ENCODE measurements at regions not wholly inside any gene's neighbourhood (a gene's known extent, or its start where the extent isn't known, plus 50 kb on each side); places are given as distances from the start of the nearest gene placed in this dataset.

DNA sequence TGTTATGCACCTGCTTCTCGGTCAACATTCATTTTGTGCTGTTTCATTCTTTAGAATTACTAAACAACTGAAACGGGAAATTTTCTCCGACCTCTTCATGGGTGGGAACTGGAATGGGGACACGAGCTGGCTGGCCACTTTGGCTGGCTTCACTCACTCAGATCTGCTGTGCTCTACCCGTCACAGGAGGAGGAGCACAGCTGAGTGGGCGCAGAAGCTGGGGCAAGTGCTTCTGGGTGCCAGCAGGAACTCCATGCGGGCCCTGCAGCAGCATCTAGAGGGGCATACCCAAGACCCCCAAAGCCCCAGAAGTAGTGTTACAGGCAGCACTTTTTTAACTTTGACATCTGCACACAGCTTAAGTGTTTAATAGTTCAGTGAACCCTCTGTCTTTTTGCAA, 109.6 kb downstream of the TMEM144 start:
- H3K27ac ChIP-seq (ENCODE audit: low read depth, low read length): no peak overlapping the region
- intact Hi-C loops (cut with micrococcal nuclease): no loop called here

DNA sequence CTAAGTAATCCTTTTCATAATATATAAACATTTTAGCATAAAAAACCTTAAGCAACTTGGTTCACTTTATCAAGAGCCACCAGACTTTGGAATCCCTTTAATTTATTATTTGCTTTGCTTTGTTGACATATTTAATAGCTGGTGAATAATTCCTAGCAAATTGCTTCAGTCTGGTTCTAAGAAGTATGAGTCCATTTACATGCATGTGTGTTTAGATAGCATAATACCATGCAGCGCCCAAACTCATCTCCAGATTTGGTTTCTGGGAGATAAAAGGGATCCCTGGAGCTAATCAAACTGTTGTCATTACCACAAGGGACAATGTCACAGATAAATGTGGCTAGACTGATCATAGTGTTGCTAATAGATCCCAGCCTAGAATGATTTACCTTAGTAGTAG, 111.8 kb downstream of the TMEM144 start:
- RAD21 ChIA-PET (ENCODE audit: low non-redundant PET in 1 of 2, low total read pairs in 2 of 2, uncharacterized antibody in 2 of 2, unreplicated experiment in 2 of 2): no interaction called here
- CTCF ChIA-PET: no interaction called here

More for the DNA sequence above, 109.6 kb downstream of the TMEM144 start:
- ChIA-PET POLR2A (no interaction called here), RAD21 (ENCODE audit: low non-redundant PET in 1 of 2, low total read pairs in 2 of 2, uncharacterized antibody in 2 of 2, unreplicated experiment in 2 of 2) (no interaction called here), CTCF (no interaction called here)
- no peaks in the 10 kb centered on the region for H3K79me2 ChIP-seq (ENCODE audit: insufficient read depth, low read length)
- no peak overlapping the region for H3K4me3 ChIP-seq (replicated peaks in 1 of 2; ENCODE audit: low read depth in 1 of 2, low read length in 2 of 2)
- H4K20me1 ChIP-seq (ENCODE audit: insufficient read depth): no peaks in the 10 kb centered on the region
- no peak for DNase-seq (ENCODE audit: low read depth, low spot score)
- ATAC-seq: no peak
- no peaks in the 10 kb centered on the region for H3K36me3 ChIP-seq (ENCODE audit: control insufficient read depth in 1 of 2, insufficient read depth in 2 of 2, low read length in 2 of 2)
- BruUV-seq (replicated peaks): no TSS peak
- H3K9me2 ChIP-seq (ENCODE audit: insufficient read depth): no peaks in the 10 kb centered on the region
- TF ChIP-seq TCF7L2 (IDR thresholded peaks at IDR 0.05; ENCODE audit: borderline replicate concordance, extremely low read depth, insufficient read depth, insufficient read length): no peak
- H2AFZ ChIP-seq (ENCODE audit: low read depth, low read length, poor library complexity, severe bottlenecking): no peak overlapping the region
- H3K9ac ChIP-seq (ENCODE audit: low read length): no peak overlapping the region
- no peaks in the 10 kb centered on the region for H3K4me1 ChIP-seq (ENCODE audit: control insufficient read depth in 1 of 2, insufficient read depth in 2 of 2, low read length in 2 of 2)
- H3K9me3 ChIP-seq (ENCODE audit: control insufficient read depth in 1 of 2, insufficient read depth in 1 of 2, low read depth in 1 of 2, low read length in 2 of 2): no peaks in the 10 kb centered on the region
- no peak overlapping the region for H3K4me2 ChIP-seq (ENCODE audit: low read length)
- no peaks in the 10 kb centered on the region for H3K27me3 ChIP-seq (ENCODE audit: insufficient read depth, low read length)

More for the DNA sequence above, 111.8 kb downstream of the TMEM144 start:
- ATAC-seq (no peak), DNase-seq (ENCODE audit: low read depth, low spot score) (no peak)
- TF ChIP-seq TCF7L2 (IDR thresholded peaks at IDR 0.05; ENCODE audit: borderline replicate concordance, extremely low read depth, insufficient read depth, insufficient read length): no peak
- TF ChIP-seq, protein P1, sequence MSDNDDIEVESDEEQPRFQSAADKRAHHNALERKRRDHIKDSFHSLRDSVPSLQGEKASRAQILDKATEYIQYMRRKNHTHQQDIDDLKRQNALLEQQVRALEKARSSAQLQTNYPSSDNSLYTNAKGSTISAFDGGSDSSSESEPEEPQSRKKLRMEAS (IDR thresholded peaks at IDR 0.05): no peak
- TF ChIP-seq, protein P2, sequence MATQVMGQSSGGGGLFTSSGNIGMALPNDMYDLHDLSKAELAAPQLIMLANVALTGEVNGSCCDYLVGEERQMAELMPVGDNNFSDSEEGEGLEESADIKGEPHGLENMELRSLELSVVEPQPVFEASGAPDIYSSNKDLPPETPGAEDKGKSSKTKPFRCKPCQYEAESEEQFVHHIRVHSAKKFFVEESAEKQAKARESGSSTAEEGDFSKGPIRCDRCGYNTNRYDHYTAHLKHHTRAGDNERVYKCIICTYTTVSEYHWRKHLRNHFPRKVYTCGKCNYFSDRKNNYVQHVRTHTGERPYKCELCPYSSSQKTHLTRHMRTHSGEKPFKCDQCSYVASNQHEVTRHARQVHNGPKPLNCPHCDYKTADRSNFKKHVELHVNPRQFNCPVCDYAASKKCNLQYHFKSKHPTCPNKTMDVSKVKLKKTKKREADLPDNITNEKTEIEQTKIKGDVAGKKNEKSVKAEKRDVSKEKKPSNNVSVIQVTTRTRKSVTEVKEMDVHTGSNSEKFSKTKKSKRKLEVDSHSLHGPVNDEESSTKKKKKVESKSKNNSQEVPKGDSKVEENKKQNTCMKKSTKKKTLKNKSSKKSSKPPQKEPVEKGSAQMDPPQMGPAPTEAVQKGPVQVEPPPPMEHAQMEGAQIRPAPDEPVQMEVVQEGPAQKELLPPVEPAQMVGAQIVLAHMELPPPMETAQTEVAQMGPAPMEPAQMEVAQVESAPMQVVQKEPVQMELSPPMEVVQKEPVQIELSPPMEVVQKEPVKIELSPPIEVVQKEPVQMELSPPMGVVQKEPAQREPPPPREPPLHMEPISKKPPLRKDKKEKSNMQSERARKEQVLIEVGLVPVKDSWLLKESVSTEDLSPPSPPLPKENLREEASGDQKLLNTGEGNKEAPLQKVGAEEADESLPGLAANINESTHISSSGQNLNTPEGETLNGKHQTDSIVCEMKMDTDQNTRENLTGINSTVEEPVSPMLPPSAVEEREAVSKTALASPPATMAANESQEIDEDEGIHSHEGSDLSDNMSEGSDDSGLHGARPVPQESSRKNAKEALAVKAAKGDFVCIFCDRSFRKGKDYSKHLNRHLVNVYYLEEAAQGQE (IDR thresholded peaks at IDR 0.05; ENCODE audit: low read depth): no peak
- no peak for TF ChIP-seq POLR2AphosphoS5 (IDR thresholded peaks at IDR 0.05; ENCODE audit: low read depth, low read length)
- no peak for TF ChIP-seq ZFX (IDR thresholded peaks at IDR 0.05)
- TF ChIP-seq CBX3 (IDR thresholded peaks at IDR 0.05; ENCODE audit: low read depth): no peak
- TF ChIP-seq ELF1 (IDR thresholded peaks at IDR 0.05; ENCODE audit: borderline replicate concordance, low read depth): no peak
- no peak for TF ChIP-seq FOSL1 (IDR thresholded peaks at IDR 0.05; ENCODE audit: low read depth)
- no peak for TF ChIP-seq SRF (IDR thresholded peaks at IDR 0.05; ENCODE audit: low read depth)
- no peak for TF ChIP-seq CEBPB (IDR thresholded peaks at IDR 0.05; ENCODE audit: low read depth)
- TF ChIP-seq EGR1 (IDR thresholded peaks at IDR 0.05; ENCODE audit: low read depth): no peak
- TF ChIP-seq RAD21 (IDR thresholded peaks at IDR 0.05; ENCODE audit: low read depth): no peak
- no peak for TF ChIP-seq SP1 (IDR thresholded peaks at IDR 0.05; ENCODE audit: low read depth)
- no peak for TF ChIP-seq ZNF274 (IDR thresholded peaks at IDR 0.05; ENCODE audit: low read depth, low read length)
- no peak for TF ChIP-seq EZH2 (IDR thresholded peaks at IDR 0.05)
- TF ChIP-seq, protein P3, sequence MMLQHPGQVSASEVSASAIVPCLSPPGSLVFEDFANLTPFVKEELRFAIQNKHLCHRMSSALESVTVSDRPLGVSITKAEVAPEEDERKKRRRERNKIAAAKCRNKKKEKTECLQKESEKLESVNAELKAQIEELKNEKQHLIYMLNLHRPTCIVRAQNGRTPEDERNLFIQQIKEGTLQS (IDR thresholded peaks at IDR 0.05): no peak
- H3K9me3 ChIP-seq (ENCODE audit: control insufficient read depth in 1 of 2, insufficient read depth in 1 of 2, low read depth in 1 of 2, low read length in 2 of 2): no peaks in the 10 kb centered on the region
- no peak overlapping the region for H3K4me2 ChIP-seq (ENCODE audit: low read length)
- H3K9ac ChIP-seq (ENCODE audit: low read length): no peak overlapping the region
- no TSS peak for BruUV-seq (replicated peaks)
- H4K20me1 ChIP-seq (ENCODE audit: insufficient read depth): no peaks in the 10 kb centered on the region
- H3K36me3 ChIP-seq (ENCODE audit: control insufficient read depth in 1 of 2, insufficient read depth in 2 of 2, low read length in 2 of 2): no peaks in the 10 kb centered on the region
- H2AFZ ChIP-seq (ENCODE audit: low read depth, low read length, poor library complexity, severe bottlenecking): no peak overlapping the region
- POLR2A ChIA-PET: no interaction called here
- intact Hi-C loops (cut with micrococcal nuclease): no loop called here
- no peaks in the 10 kb centered on the region for H3K4me1 ChIP-seq (ENCODE audit: control insufficient read depth in 1 of 2, insufficient read depth in 2 of 2, low read length in 2 of 2)
- no peaks in the 10 kb centered on the region for H3K9me2 ChIP-seq (ENCODE audit: insufficient read depth)
- H3K4me3 ChIP-seq (replicated peaks in 1 of 2; ENCODE audit: low read depth in 1 of 2, low read length in 2 of 2): no peak overlapping the region
- no peaks in the 10 kb centered on the region for H3K79me2 ChIP-seq (ENCODE audit: insufficient read depth, low read length)
- no peaks in the 10 kb centered on the region for H3K27me3 ChIP-seq (ENCODE audit: insufficient read depth, low read length)
- H3K27ac ChIP-seq (ENCODE audit: low read depth, low read length): no peak overlapping the region
